GM21423 (cell line): ENCODE measurements at regions not wholly inside any gene's neighbourhood (a gene's known extent, or its start where the extent isn't known, plus 50 kb on each side); places are given as distances from the start of the nearest gene placed in this dataset.
"Not testable (repeated sequence)": the region's sequence is repeated elsewhere in the genome, so short reads cannot be mapped to it uniquely, and the experiment has no call there.

Source experiments
- ATAC-seq: cut with Tn5 transposase; IDR thresholded peaks from one replicate; pipeline ENCODE4 v1.9.1; 2021; ENCODE audit warnings: mild to moderate bottlenecking, moderate library complexity; ENCODE audit not compliant: unreplicated experiment

DNA sequence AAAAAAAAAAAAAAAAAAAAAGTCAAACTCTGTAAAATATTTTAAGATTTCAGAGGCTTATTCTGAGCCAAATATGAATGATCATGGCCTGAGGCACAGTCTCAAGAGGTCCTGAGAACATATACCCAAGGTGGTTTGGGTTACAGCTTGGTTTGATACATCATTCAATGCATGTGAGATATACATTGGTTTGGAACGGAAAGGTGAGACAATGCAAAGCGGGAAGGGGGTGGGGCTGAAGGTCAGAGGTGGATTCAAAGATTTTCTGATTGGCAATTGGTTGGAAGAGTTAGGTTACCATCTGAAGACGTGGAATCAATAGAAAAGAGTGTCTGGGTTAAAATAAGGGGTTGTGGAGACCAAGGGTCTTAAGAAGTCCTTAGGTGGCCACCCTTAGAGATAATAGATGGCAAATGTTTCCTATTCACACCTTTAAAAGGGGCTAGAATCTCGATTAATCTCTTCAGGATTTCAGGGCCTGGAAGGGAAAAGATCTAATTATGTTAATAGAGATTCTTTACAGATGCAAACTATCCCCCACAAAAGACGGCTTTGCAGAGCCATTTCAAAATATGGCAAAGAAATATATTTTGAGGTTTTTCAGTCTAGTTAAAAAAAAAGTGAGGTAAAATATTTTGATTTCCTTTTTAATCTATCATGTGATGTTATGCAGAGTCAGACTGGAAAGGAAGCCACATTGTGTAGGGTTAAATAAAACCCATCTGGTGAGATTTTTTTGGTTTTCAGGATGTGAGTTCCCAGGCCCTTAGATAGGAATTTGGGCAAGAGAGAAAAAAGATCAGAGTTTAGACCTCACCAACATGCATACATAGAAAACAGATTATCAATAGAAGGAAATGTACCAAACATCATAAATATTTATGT is 173.8 kb upstream of the CNOT2 start:
- no peak for ATAC-seq

GRCh38 chr12:70070494-70071007 is 172.7 kb upstream of the CNOT2 start:
- no peak for ATAC-seq

DNA sequence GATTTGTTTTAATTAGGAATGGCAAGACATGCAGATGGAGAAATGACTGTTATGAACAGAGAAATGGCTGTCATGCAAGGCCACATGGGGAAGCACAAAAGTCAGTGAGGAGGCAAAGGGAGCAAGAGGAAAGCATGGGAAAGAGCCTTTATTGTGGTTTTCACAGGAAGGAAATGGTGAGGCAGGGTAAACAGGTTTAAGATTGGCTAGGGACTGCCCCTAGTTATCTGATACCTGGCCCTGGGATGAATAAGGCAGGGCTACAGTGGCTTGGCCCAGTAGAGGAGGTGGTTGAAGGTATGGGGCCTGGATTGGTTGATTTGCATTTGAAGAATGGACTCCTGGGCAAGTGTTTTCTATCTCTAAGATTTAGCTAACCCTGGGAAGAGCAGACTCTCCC is 168.7 kb upstream of the CNOT2 start:
- no peak for ATAC-seq

GRCh38 chr12:70077441-70077840 is 165.8 kb upstream of the CNOT2 start:
- no peak for ATAC-seq

- ATAC-seq: no peak
Observed at GRCh38 chr12:70078161-70078560, 165.1 kb upstream of the CNOT2 start.

DNA sequence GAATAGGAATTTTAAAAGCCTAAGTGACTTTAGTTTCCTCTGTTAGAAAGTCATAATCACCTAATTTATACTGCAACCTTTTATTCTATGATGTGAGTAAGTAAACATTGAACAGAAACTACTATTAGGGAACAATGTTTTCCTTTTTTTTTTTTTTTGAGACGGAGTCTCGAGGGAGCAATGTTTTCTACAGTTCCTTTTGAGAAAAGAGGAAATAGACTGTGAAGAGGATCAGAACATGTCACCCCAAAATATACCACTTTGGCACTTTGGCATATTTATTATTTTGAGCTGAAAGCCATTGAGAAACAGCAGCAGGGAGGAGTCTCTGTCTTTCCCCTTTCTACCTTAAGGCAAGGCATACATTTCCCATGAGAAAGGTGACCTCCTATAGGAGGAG is 162.7 kb upstream of the CNOT2 start:
- ATAC-seq: no peak

DNA sequence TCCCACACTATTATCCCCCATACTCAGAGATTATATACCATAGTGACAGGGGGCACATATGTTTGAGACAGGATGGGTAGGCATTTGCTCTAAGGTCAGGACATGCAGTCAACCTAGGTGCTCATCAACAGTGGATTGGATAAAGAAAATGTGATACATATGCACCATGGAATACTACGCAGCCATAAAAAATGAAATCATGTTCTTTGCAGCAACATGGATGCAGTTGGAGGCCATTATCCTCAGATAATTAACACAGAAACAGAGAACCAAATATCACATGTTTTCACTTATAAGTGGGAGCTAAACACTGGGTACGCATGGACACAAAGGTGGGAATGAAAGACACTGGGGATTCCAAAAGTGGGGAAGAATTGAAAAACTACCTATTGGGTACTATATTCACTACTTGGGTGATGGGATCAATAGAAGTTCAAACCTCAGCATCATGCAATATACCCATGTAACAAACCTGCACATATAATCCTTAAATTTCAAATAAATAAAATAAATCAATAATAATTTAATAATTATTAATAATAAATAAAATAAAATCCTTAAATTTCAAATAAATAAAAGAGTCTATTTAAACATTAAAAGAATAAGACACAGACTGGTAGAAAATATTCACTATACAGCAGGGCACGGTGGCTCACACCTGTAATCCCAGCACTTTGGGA is 160.1 kb upstream of the CNOT2 start:
- no peak for ATAC-seq

DNA sequence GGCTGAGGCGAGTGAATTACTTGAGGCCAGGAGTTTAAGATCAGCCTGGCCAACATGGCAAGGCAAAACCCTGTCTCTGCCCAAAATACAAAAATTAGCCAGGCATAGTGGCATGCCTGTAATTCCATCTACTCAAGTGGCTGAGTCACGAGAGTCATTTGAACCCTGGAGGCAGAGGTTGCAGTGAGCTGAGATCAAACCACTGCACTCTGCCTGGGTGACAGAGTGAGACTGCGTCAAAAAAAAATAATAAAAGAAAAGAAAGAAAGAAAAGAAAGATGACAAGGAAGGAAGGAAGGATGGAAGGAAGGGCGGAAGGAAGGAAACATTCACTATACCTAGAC is 159.6 kb upstream of the CNOT2 start:
- ATAC-seq: no peak

GRCh38 chr12:70086372-70086771 is 156.9 kb upstream of the CNOT2 start:
- not testable (repeated sequence) for ATAC-seq

DNA sequence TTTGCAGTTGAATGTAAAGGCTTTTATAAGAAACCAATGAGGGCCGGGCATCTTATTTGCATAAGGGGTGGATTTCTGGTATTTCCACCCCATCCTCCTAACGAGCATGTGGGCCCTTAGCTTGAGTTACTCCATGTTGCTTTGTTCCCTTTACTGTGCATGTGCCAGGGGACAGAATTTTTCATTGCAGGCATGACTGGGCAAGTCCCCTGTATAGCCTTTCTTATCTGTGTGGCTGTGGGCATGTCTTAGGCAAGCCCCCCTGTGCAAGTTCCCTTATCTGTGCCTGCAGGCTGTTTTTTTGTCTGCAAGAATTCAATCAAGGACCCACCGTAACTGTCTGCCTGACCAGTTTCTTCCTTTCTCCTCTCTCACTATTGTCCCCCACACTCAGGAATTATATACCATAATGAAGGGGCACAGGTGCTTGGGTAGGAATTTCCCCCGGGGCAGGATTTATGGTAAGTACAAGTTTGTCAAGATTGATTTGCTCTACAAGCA is 152.2 kb upstream of the CNOT2 start:
- no peak for ATAC-seq

GRCh38 chr12:70094467-70094866 is 148.8 kb upstream of the CNOT2 start:
- ATAC-seq: no peak

DNA sequence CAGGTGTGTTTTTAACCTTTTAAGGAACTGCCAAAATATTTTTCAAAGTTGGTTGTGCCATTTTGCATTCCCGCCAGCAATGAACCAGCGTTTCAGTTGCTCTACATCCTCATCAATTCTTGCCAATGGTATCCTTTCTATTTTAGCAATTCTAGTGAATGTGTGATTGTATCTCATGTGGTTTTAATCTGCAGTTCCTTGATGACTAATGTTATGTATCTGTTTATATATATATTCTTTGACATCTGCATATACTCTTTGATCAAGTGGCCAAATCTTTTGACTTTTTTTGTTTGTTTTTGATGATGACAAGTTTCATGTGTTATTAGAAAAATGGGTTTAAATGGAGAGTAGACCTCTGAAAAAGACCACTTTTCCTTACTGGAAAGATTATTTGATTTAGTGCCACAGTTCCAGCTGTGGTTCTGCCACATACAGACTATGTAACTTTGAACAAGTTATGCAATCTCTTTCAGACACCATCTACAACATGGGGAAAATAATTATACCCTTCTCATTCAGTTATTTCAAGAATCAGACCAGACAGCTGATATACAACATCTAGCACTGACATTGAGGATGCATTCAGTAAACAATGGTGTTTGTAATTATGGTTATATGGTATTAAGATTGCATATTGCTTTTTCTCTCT is 146.3 kb upstream of the CNOT2 start:
- no peak for ATAC-seq

GRCh38 chr12:70101064-70101463 is 142.2 kb upstream of the CNOT2 start:
- ATAC-seq: no peak

DNA sequence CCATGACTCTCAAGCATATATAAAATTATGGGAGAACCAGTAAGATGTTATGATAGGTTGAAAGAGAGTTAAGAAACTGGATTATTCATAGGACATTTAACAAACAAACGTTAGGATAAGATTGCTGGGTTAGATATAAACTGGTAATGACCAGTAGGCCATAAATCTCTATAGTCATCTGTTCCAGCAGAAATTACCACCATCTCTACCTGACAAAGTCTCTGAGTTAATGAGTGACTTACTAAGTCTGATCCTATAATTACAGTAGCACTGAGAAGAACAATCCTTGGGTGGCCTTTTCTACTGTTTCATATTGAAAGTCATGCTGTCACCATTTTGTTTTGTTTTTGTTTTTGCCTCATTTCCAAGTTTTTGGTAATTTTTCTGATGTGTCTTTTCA is 136.9 kb upstream of the CNOT2 start:
- ATAC-seq: no peak

- ATAC-seq: no peak
Observed at GRCh38 chr12:70110085-70110484, 133.1 kb upstream of the CNOT2 start.

- ATAC-seq: no peak
Observed at GRCh38 chr12:70117670-70118069, 125.6 kb upstream of the CNOT2 start.

DNA sequence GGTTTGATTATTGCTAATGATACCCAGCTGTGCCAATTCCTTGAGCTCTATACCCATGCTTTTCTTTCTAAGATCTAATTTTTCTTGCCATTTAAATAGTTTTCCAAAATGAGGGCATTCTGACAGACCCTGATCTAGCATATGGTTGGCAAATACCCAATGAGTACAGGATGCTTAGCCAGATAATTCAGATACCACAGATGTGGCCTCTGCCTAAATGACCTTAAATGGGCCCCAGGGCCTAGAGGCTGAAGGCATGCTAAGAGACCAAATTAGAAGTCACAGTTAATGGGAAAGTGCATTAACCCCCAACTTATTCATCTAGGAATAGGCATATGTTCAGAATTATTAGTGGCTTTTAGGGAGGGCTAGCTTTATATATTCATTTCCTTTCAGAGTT is 122.3 kb upstream of the CNOT2 start:
- ATAC-seq: no peak

GRCh38 chr12:70121562-70121961 is 121.7 kb upstream of the CNOT2 start:
- ATAC-seq: no peak

- no peak for ATAC-seq
Observed at GRCh38 chr12:70122804-70123203, 120.4 kb upstream of the CNOT2 start.

- ATAC-seq: no peak
Observed at GRCh38 chr12:70149013-70149412, 94.2 kb upstream of the CNOT2 start.

GRCh38 chr12:70149665-70150064 is 93.6 kb upstream of the CNOT2 start:
- no peak for ATAC-seq

- ATAC-seq: no peak
Observed at GRCh38 chr12:70150230-70150629, 93.0 kb upstream of the CNOT2 start.
